K562 (cell line): ENCODE measurements at regions not wholly inside any gene's neighbourhood (a gene's known extent, or its start where the extent isn't known, plus 50 kb on each side); places are given as distances from the start of the nearest gene placed in this dataset.

Experiments
- ATAC-seq: fragments of 200-7000 bp; cut with Tn5 transposase; 3 replicates; pipeline ENCODE4 v1.9.1; 2020; ENCODE audit warnings: moderate library complexity
- BruUV-seq: library from RNA; stranded (reverse); fragments of 400-500 nt; replicated peaks from 2 replicates; lab custom pipeline; 2021; lab: Mats Ljungman, UMichigan
- CTCF ChIA-PET: fragments of 300-600 bp; formaldehyde crosslinking; extraction: SDS; loops from one replicate; lab custom pipeline; 2021; ENCODE audit warnings: low intra/inter-chr PET ratio; lab: Yijun Ruan, JAX
- POLR2A ChIA-PET: fragments of 300-600, 350-650 bp; sonication (Branson Sonifier 250); formaldehyde crosslinking; extraction: SDS; loops from one replicate; lab custom pipeline; 2021; ENCODE audit warnings: antibody characterized with exemption, inconsistent platforms; lab: Yijun Ruan, JAX
- DNase-seq, 4 experiments: peaks; one replicate each; pipeline versions ENCODE4 v3.0.0 to v3.0.0-alpha.2; 2011 to 2018; ENCODE audit warnings: low spot score in 3 of 4, mixed read lengths in 3 of 4; ENCODE audit errors: extremely low read depth in 1 of 4
- FAIRE-seq: peaks from 2 replicates; lab custom pipeline; 2011; peaks lifted over from hg19 to GRCh38; lab: Jason Lieb, UNC
- H2AFZ ChIP-seq: 2 replicates; pipeline ENCODE4 v1.6.0; 2011; ENCODE audit warnings: low read depth, low read length, control low read depth, inconsistent platforms
- H3K27ac ChIP-seq: fragments of 200-600 bp; 3 replicates; pipeline ENCODE4 v1.8.0; 2011; ENCODE audit warnings: low read depth, mild to moderate bottlenecking, control low read depth, inconsistent platforms, low read length, moderate library complexity, mixed read lengths; ENCODE audit errors: extremely low read depth
- H3K27me3 ChIP-seq, 2 experiments: fragments of 300-600 bp in 1 of 2; 2 replicates in 1 of 2; 3 replicates in 1 of 2; pipeline versions ENCODE4 v1.6.0 to v1.8.0; 2011; ENCODE audit warnings: inconsistent platforms in 2 of 2, low read length in 2 of 2, mild to moderate bottlenecking in 1 of 2, mixed read lengths in 1 of 2, moderate library complexity in 1 of 2; ENCODE audit not compliant: control insufficient read depth in 2 of 2, insufficient read depth in 2 of 2
- H3K36me3 ChIP-seq: fragments of 300-600 bp; 3 replicates; pipeline ENCODE4 v1.8.0; 2011; ENCODE audit warnings: mild to moderate bottlenecking, low read length, inconsistent platforms; ENCODE audit not compliant: control insufficient read depth, insufficient read depth
- H3K4me1 ChIP-seq, 2 experiments: fragments of 200-600 bp in 1 of 2; replicated peaks in 1 of 2; 2 replicates in 1 of 2; 3 replicates in 1 of 2; pipeline versions ENCODE4 v1.5.1 to v1.8.0; 2011; ENCODE audit warnings: inconsistent platforms in 2 of 2, low read length in 2 of 2, mild to moderate bottlenecking in 1 of 2, mixed read lengths in 1 of 2, moderate library complexity in 1 of 2; ENCODE audit not compliant: control insufficient read depth in 2 of 2, insufficient read depth in 2 of 2
- H3K4me2 ChIP-seq: 2 replicates; pipeline ENCODE4 v1.6.1; 2011; ENCODE audit warnings: low read length, control low read depth, inconsistent platforms, mixed read lengths; ENCODE audit not compliant: insufficient read depth
- H3K4me3 ChIP-seq: fragments of 200-600 bp; sonication (generic), shearing (Covaris generic); 2 replicates; pipeline ENCODE4 v1.5.1; 2016; ENCODE audit warnings: control low read depth, inconsistent platforms
- H3K79me2 ChIP-seq: fragments of 200-600 bp; 3 replicates; pipeline ENCODE4 v1.8.0; 2011; ENCODE audit warnings: low read length, inconsistent platforms; ENCODE audit not compliant: control insufficient read depth, insufficient read depth
- H3K9ac ChIP-seq, 2 experiments: 2 replicates each; pipeline versions ENCODE4 v1.6.0 to v1.6.1; 2011; ENCODE audit warnings: low read depth in 2 of 2, low read length in 2 of 2, control low read depth in 1 of 2, inconsistent platforms in 1 of 2, mild to moderate bottlenecking in 1 of 2, mixed read lengths in 1 of 2; ENCODE audit not compliant: insufficient read depth in 1 of 2
- H3K9me1 ChIP-seq: one replicate; pipeline ENCODE4 v1.6.0; 2011; ENCODE audit warnings: inconsistent platforms, mild to moderate bottlenecking, low read length, moderate library complexity; ENCODE audit not compliant: control insufficient read depth, insufficient read depth
- H3K9me3 ChIP-seq: replicated peaks from 2 replicates; pipeline ENCODE4 v1.5.1; 2011; ENCODE audit warnings: low read depth, low read length, inconsistent platforms; ENCODE audit not compliant: control insufficient read depth, insufficient read depth
- H4K20me1 ChIP-seq: replicated peaks from 2 replicates; pipeline ENCODE4 v1.6.1; 2011; ENCODE audit warnings: low read length, inconsistent platforms, mixed read lengths; ENCODE audit not compliant: control insufficient read depth, insufficient read depth
- FIP1L1 ChIP-seq: fragments of 200-400 bp; formaldehyde crosslinking; IDR thresholded peaks from 2 replicates; pipeline ENCODE4 v1.6.1; 2018; ENCODE audit warnings: mild to moderate bottlenecking, low read depth, low read length; ENCODE audit not compliant: poor library complexity, severe bottlenecking
- HEY1 ChIP-seq: fragments of 250-450 bp; sonication (Bioruptor Pico); IDR thresholded peaks from 2 replicates; pipeline ENCODE4 v1.5.0; 2020; ENCODE audit warnings: mild to moderate bottlenecking, moderate library complexity, borderline replicate concordance
- HMG20B ChIP-seq: fragments of 250-450 bp; sonication (Bioruptor Pico); IDR thresholded peaks from 2 replicates; pipeline ENCODE4 v1.5.0; 2021; ENCODE audit warnings: mild to moderate bottlenecking
- KLF13 ChIP-seq: fragments of 450-650 bp; IDR thresholded peaks from 2 replicates; pipeline ENCODE4 v1.6.1; 2016; ENCODE audit warnings: missing genetic modification characterization, low read depth, mild to moderate bottlenecking, missing compliant biosample characterization, moderate library complexity, borderline replicate concordance
- PHB ChIP-seq: fragments of 250-450 bp; sonication (Bioruptor Pico); IDR thresholded peaks from 2 replicates; pipeline ENCODE4 v1.5.0; 2021
- SAFB2 ChIP-seq: fragments of 200-400 bp; formaldehyde crosslinking; IDR thresholded peaks from 2 replicates; pipeline ENCODE4 v1.6.1; 2018; ENCODE audit warnings: borderline replicate concordance, low read length, low read depth, moderate library complexity; ENCODE audit not compliant: severe bottlenecking
- TFAP4 ChIP-seq: sonication (generic); formaldehyde crosslinking; IDR thresholded peaks from 2 replicates; pipeline ENCODE4 v1.8.0; 2022; ENCODE audit warnings: missing genetic modification reagents, mild to moderate bottlenecking, moderate library complexity, borderline replicate concordance
- ZFPM2 ChIP-seq: fragments of 250-450 bp; sonication (Bioruptor Pico); IDR thresholded peaks from 2 replicates; pipeline ENCODE4 v1.5.1; 2022; ENCODE audit warnings: mild to moderate bottlenecking
- ZNF318 ChIP-seq, 2 experiments: fragments of 450-650 bp; IDR thresholded peaks; 2 replicates each; pipeline ENCODE4 v1.6.1; 2016; ENCODE audit warnings: mild to moderate bottlenecking in 2 of 2, borderline replicate concordance in 1 of 2, low read depth in 1 of 2, moderate library complexity in 1 of 2
- WGBS: fragments of 100-300 bp; shearing (Covaris generic); methylation state at CpG from one replicate; pipeline ENCODE4 v1.1.6; 2016; ENCODE audit warnings: low coverage, mixed read lengths; ENCODE audit not compliant: insufficient coverage; ENCODE audit errors: missing lambda C conversion rate; 5-methylcytosine and 5-hydroxymethylcytosine counted together
- in situ Hi-C: fragments of 300-500 bp; cut with MboI; formaldehyde crosslinking; loops from 4 replicates; pipeline ENCODE4 v1.15.0; 2018; ENCODE audit warnings: inconsistent platforms, mixed read lengths
- intact Hi-C: fragments of 100-400 bp; cut with micrococcal nuclease; formaldehyde crosslinking; loops from 2 replicates; pipeline ENCODE4 v1.14.2; 2022
- TF ChIP-seq, protein P1 (sequence below): fragments of 200-800 bp; sonication (Bioruptor generic); IDR thresholded peaks from 2 replicates; pipeline ENCODE4 v1.6.1; 2017; ENCODE audit warnings: missing genetic modification characterization, missing compliant biosample characterization

DNA sequence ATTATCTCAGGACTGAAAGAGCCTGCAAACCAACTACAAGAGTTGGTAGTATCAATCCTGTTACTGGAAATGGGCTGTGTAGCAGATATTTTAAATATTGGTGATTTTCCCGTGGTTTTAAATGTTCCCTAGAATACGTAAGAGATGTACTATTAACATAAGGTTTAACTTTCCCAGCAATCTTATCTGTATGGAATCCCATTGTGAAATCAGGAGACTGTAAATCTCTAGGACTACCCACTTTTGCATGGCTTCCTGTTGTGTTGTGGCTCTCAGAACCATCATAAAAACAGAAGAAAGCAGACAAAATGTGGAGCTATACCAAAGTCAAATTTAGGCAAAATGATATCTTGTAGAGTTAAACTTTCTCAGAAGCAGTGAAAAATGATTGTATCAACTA, 641.5 kb upstream of the SETBP1 start:
- POLR2A ChIA-PET: no interaction called here
- BruUV-seq: no TSS peak
- Histone ChIP-seq H3K36me3 (no peaks in the 10 kb centered on the region), H3K9me3 (no peaks in the 10 kb centered on the region), H3K27ac (no peak overlapping the region), H3K9ac (no peak overlapping the region), H2AFZ (no peak overlapping the region), H3K27me3 (no peaks in the 10 kb centered on the region), H3K4me2 (no peak overlapping the region), H3K4me3 (no peak overlapping the region), H3K9me1 (no peaks in the 10 kb centered on the region), H3K4me1 (no peaks in the 10 kb centered on the region), H4K20me1 (no peaks in the 10 kb centered on the region), H3K79me2 (no peaks in the 10 kb centered on the region)
- in situ Hi-C loops: no loop called here
- ATAC-seq: no peak
- WGBS: 0% methylated on average over 2 of the region's 2 CpGs
- no peak for FAIRE-seq
- CTCF ChIA-PET: no interaction called here
- no peak for DNase-seq
- intact Hi-C loops: no loop called here
- TF ChIP-seq, protein P1, sequence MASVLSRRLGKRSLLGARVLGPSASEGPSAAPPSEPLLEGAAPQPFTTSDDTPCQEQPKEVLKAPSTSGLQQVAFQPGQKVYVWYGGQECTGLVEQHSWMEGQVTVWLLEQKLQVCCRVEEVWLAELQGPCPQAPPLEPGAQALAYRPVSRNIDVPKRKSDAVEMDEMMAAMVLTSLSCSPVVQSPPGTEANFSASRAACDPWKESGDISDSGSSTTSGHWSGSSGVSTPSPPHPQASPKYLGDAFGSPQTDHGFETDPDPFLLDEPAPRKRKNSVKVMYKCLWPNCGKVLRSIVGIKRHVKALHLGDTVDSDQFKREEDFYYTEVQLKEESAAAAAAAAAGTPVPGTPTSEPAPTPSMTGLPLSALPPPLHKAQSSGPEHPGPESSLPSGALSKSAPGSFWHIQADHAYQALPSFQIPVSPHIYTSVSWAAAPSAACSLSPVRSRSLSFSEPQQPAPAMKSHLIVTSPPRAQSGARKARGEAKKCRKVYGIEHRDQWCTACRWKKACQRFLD: no peak
- TF ChIP-seq TFAP4 (CRISPR knock-in tag) (no peak), ZNF318 (IDR thresholded peaks at IDR 0.05; ENCODE audit: borderline replicate concordance in 1 of 2, low read depth in 1 of 2) (no peak), ZFPM2 (CRISPR knock-in tag) (no peak), SAFB2 (no peak), KLF13 (tag) (no peak), HEY1 (CRISPR knock-in tag) (no peak), HMG20B (no peak), PHB (no peak), FIP1L1 (no peak)
